OCI-LY1 (cell line): ENCODE measurements at regions not wholly inside any gene's neighbourhood (a gene's known extent, or its start where the extent isn't known, plus 50 kb on each side); places are given as distances from the start of the nearest gene placed in this dataset.

Experiments
- H2AFZ ChIP-seq: fragments of 200-600 bp; sonication (generic), shearing (Covaris generic); 2 replicates; pipeline ENCODE4 v1.6.0; 2014; ENCODE audit warnings: antibody characterized with exemption, mild to moderate bottlenecking, low read length
- H3F3A ChIP-seq: fragments of 200-600 bp; sonication (generic), shearing (Covaris generic); 2 replicates; pipeline ENCODE4 v1.6.0; 2014; ENCODE audit warnings: mild to moderate bottlenecking, antibody characterized with exemption, low read length, moderate library complexity; ENCODE audit not compliant: insufficient read depth
- H3K27ac ChIP-seq: fragments of 200-600 bp; sonication (generic); 2 replicates; pipeline ENCODE4 v1.5.1; 2014; ENCODE audit warnings: low read length, mixed run types, mild to moderate bottlenecking, low read depth; ENCODE audit not compliant: poor library complexity, severe bottlenecking
- H3K27me3 ChIP-seq: fragments of 200-600 bp; sonication (generic); 2 replicates; pipeline ENCODE4 v1.6.0; 2014; ENCODE audit warnings: antibody characterized with exemption, mild to moderate bottlenecking, low read length, moderate library complexity; ENCODE audit not compliant: insufficient read depth
- H3K36me3 ChIP-seq: fragments of 200-600 bp; sonication (generic); 2 replicates; pipeline ENCODE4 v1.6.1; 2014; ENCODE audit warnings: mild to moderate bottlenecking, antibody characterized with exemption, low read length, moderate library complexity, mixed read lengths; ENCODE audit not compliant: insufficient read depth
- H3K4me1 ChIP-seq: fragments of 200-600 bp; sonication (generic); 2 replicates; pipeline ENCODE4 v1.5.1; 2014; ENCODE audit warnings: mild to moderate bottlenecking, low read length, moderate library complexity; ENCODE audit not compliant: insufficient read depth, severe bottlenecking
- H3K4me2 ChIP-seq: fragments of 200-600 bp; sonication (generic), shearing (Covaris generic); 2 replicates; pipeline ENCODE4 v1.6.1; 2014; ENCODE audit warnings: low read length
- H3K4me3 ChIP-seq: fragments of 200-600 bp; sonication (generic); 2 replicates; pipeline ENCODE4 v1.5.1; 2014; ENCODE audit warnings: low read length, low read depth, mild to moderate bottlenecking, mixed read lengths; ENCODE audit not compliant: poor library complexity, severe bottlenecking
- H3K79me2 ChIP-seq: fragments of 200-600 bp; shearing (Covaris generic); 2 replicates; pipeline ENCODE4 v1.6.1; 2016; ENCODE audit warnings: mixed run types, low read length, mixed read lengths; ENCODE audit not compliant: insufficient read depth
- H3K9ac ChIP-seq: fragments of 200-600 bp; sonication (generic), shearing (Covaris generic); 2 replicates; pipeline ENCODE4 v1.6.1; 2014; ENCODE audit warnings: mild to moderate bottlenecking, low read length, mixed read lengths
- H3K9me2 ChIP-seq: fragments of 200-600 bp; sonication (generic), shearing (Covaris generic); 2 replicates; pipeline ENCODE4 v1.6.1; 2014; ENCODE audit warnings: low read depth, mild to moderate bottlenecking, low read length, mixed read lengths
- H3K9me3 ChIP-seq: fragments of 200-600 bp; shearing (Covaris generic); 2 replicates; pipeline ENCODE4 v1.6.1; 2014; ENCODE audit warnings: low read length, mixed read lengths
- H4K20me1 ChIP-seq: fragments of 200-600 bp; sonication (generic), shearing (Covaris generic); 2 replicates; pipeline ENCODE4 v1.6.0; 2016; ENCODE audit warnings: mild to moderate bottlenecking, low read length; ENCODE audit not compliant: insufficient read depth
- CTCF ChIP-seq: fragments of 200-600 bp; sonication (generic), shearing (Covaris generic); IDR thresholded peaks from 2 replicates; pipeline ENCODE4 v1.5.1; 2017; ENCODE audit warnings: mild to moderate bottlenecking, antibody characterized with exemption, low read length, moderate library complexity, mixed read lengths
- EZH2 ChIP-seq: fragments of 200-600 bp; sonication (generic), shearing (Covaris generic); IDR thresholded peaks from 2 replicates; pipeline ENCODE4 v1.8.0; 2017; ENCODE audit warnings: borderline replicate concordance, mixed run types, mild to moderate bottlenecking, antibody characterized with exemption, low read length, moderate library complexity, mixed read lengths

DNA sequence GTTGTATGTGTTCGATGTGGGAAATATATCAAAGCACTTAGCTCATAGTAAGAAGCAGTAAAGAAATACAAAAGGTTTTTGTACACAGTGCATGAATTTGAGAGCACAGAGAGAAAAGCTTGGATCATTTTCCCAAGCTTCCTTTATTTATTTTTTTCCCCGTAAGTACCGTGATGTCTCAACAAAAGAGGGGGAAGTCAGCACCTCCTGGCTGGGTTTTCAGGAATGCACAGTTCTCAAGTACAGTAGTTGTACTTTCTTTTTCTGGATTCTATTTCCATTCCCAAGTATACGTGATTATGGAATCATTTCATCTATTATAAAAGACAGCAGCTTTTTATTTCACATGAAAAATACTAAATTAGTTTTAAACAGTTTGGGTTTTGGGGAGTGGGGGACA lies 171.5 kb upstream of the EDNRA start:
- H3K4me1 ChIP-seq: no peaks in the 10 kb centered on the region
- no peaks in the 10 kb centered on the region for H3K79me2 ChIP-seq
- no peak overlapping the region for H3K4me3 ChIP-seq
- TF ChIP-seq CTCF: no peak
- TF ChIP-seq EZH2: no peak
- H3K9me3 ChIP-seq: no peaks in the 10 kb centered on the region
- H3F3A ChIP-seq: no peaks in the 10 kb centered on the region
- no peak overlapping the region for H3K9ac ChIP-seq
- no peaks in the 10 kb centered on the region for H3K9me2 ChIP-seq
- no peak overlapping the region for H3K4me2 ChIP-seq
- H3K27me3 ChIP-seq: no peaks in the 10 kb centered on the region
- H3K27ac ChIP-seq: no peak overlapping the region
- H3K36me3 ChIP-seq: no peaks in the 10 kb centered on the region
- H4K20me1 ChIP-seq: no peaks in the 10 kb centered on the region
- H2AFZ ChIP-seq: no peak overlapping the region

DNA sequence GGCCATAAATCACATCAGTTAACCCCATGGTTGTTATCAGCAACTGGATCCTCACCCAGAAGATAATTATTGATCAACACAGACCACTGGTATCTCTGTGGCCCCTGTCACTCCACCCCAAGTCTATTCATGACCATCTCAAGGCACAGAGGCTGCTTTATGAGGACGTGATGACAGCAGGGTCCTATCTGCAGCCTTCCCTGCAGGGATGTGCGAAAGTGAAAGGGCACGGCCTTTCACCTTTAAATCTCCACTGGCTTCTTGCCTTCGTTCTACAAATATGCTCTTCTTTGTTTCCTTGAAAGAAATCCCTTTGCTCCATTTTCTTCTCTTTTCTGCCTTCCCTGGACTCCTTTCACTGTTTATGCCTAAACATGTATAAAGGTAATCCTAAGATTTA lies 170.6 kb upstream of the EDNRA start:
- Histone ChIP-seq H3K27ac (no peak overlapping the region), H3K4me1 (no peaks in the 10 kb centered on the region), H3K9me2 (no peaks in the 10 kb centered on the region), H3K36me3 (no peaks in the 10 kb centered on the region), H3K4me2 (no peak overlapping the region), H3F3A (no peaks in the 10 kb centered on the region), H3K4me3 (no peak overlapping the region), H3K79me2 (no peaks in the 10 kb centered on the region), H3K9me3 (no peaks in the 10 kb centered on the region), H4K20me1 (no peaks in the 10 kb centered on the region), H2AFZ (no peak overlapping the region), H3K27me3 (no peaks in the 10 kb centered on the region), H3K9ac (no peak overlapping the region)
- TF ChIP-seq EZH2 (no peak), CTCF (no peak)

- Histone ChIP-seq H3K79me2 (no peaks in the 10 kb centered on the region), H3K27ac (no peak overlapping the region), H3K4me1 (no peaks in the 10 kb centered on the region), H3K36me3 (no peaks in the 10 kb centered on the region), H3K9me2 (no peaks in the 10 kb centered on the region), H2AFZ (no peak overlapping the region), H3K4me3 (no peak overlapping the region), H3K4me2 (no peak overlapping the region), H3F3A (no peaks in the 10 kb centered on the region), H3K9me3 (no peaks in the 10 kb centered on the region), H3K9ac (no peak overlapping the region), H4K20me1 (no peaks in the 10 kb centered on the region), H3K27me3 (no peaks in the 10 kb centered on the region)
- TF ChIP-seq CTCF (no peak), EZH2 (no peak)
Observed at GRCh38 chr4:147311956-147312355, 168.9 kb upstream of the EDNRA start.
